ENCODE measurements at regions not wholly inside any gene's neighbourhood (a gene's known extent, or its start where the extent isn't known, plus 50 kb on each side); places are given as distances from the start of the nearest gene placed in this dataset.

DNA sequence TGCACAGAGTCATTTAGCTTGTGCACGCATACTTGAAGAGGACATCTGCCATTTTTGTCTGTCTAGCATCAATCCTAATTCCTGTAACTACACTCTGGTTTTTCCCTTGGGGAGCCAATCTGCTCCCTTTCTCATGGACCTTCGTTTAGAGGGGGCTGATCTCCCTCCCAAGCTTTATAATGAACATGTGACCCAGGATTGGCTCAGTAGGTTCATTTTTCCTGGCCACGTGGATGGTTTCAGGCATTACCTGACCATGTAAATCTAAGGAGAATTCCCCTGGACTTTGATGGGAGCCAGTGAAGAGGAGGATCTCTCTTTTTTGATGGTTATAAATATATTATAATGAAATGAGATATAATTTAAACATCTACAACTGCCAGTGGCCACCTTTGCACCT, 56.8 kb upstream of the HS3ST2 start:
- in situ Hi-C loops (cut with MboI; ENCODE audit: low sequenced_read_pairs): no loop called here

DNA sequence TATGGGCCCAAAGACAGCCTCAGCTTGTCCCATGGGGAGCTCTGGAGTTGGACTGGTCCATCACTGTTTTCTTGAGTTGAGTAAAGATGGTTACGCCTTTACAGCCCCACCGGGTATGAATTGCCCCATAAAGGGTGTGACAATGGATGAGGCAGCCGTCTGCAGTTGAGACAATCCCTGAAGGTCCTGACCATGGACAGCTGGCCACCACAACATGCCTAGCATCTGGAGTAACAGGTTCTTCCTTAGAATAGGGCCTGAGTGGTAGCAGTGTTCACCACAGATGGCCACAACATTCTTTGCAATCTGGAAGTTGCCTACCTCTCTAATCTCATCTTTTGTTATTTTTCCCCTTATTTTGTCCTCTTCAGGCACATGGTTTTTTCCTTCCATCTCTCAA, 51.5 kb upstream of the HS3ST2 start:
- in situ Hi-C loops (cut with MboI; ENCODE audit: low sequenced_read_pairs): no loop called here

DNA sequence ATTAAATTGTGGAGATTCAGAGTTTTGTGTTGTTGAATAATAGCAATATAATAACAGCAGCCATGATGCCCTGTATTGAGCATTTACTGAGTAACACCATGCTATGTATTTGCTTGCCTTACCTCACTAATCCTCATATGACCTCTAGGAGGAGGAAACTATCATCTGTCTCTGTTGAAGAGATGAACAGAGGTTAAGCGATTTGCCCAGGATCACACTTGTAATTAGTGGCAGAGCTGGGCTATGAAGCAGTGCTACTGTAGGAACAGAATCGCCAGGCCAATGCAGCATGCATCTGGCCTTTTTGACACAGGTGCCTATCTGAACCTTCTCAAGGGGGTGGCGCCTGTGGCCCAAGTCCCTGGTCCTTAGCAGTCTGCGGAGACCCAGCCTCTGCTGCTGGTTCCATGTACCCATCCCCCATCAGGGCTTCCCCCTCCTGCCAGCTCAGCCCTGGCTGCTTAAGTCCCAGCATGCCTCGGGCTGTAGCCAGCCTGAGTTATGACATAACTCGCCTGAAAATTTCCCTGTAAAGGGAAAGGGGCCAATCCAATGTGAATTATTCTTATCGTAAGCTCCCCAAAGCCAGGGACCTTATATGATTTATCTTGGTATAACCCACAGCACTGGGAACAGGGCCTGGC, 50.4 kb upstream of the HS3ST2 start:
- in situ Hi-C loops (cut with MboI; ENCODE audit: low sequenced_read_pairs): no loop called here
